Breast epithelium (tissue), 4 donors: ENCODE measurements at regions not wholly inside any gene's neighbourhood (a gene's known extent, or its start where the extent isn't known, plus 50 kb on each side); places are given as distances from the start of the nearest gene placed in this dataset.

Experiments used
- DNase-seq, 2 donors: peaks; one replicate each; pipeline ENCODE4 v3.0.0-alpha.2; 2019; ENCODE audit warnings: low spot score in 2 of 2
- H3K27ac ChIP-seq, 2 donors: fragments of 200-600 bp; sonication (generic) in 1 of 2; one replicate each; pipeline ENCODE4 v1.5.1; 2016 to 2019; ENCODE audit warnings: mild to moderate bottlenecking in 1 of 2
- H3K27me3 ChIP-seq, 2 donors: fragments of 200-600 bp; sonication (generic) in 1 of 2; one replicate each; pipeline versions ENCODE4 v1.5.1 to v1.6.0; 2017 to 2019; ENCODE audit warnings: control low read depth in 1 of 2, mild to moderate bottlenecking in 1 of 2
- H3K36me3 ChIP-seq: fragments of 200-600 bp; one replicate; pipeline ENCODE4 v1.5.1; 2019
- H3K4me1 ChIP-seq, 2 donors: fragments of 200-600 bp; sonication (generic); one replicate each; pipeline ENCODE4 v1.5.1; 2016 to 2019; ENCODE audit warnings: control low read depth in 1 of 2
- H3K4me3 ChIP-seq, 3 donors: fragments of 200-600 bp; sonication (generic); 1 replicate in 2 of 3; 2 replicates in 1 of 3; pipeline ENCODE4 v1.5.1; 2016 to 2019; ENCODE audit warnings: mild to moderate bottlenecking in 3 of 3, moderate library complexity in 2 of 3
- H3K9me3 ChIP-seq, 2 donors: fragments of 200-600 bp; sonication (generic) in 1 of 2; one replicate each; pipeline ENCODE4 v1.5.1; 2016 to 2019; ENCODE audit warnings: control low read depth in 1 of 2
- POLR2A ChIP-seq: fragments of 450-650 bp; IDR thresholded peaks from one replicate; pipeline ENCODE4 v1.6.1; 2016; ENCODE audit warnings: antibody characterized with exemption, mild to moderate bottlenecking, moderate library complexity
- POLR2AphosphoS5 ChIP-seq, 3 donors: sonication (generic); formaldehyde crosslinking; IDR thresholded peaks; one replicate each; pipeline ENCODE4 v1.6.1; 2017; ENCODE audit warnings: antibody characterized with exemption in 3 of 3
- intact Hi-C: fragments of 100-400 bp; cut with DNase I; formaldehyde crosslinking; loops from one replicate; pipeline ENCODE4 v1.15.1; 2023; ENCODE audit warnings: low total_unique reads
- TF ChIP-seq, protein P1 (sequence below), 3 donors: fragments of 450-650 bp; IDR thresholded peaks; one replicate each; pipeline ENCODE4 v1.5.1; 2016 to 2017; ENCODE audit warnings: antibody characterized with exemption in 3 of 3, mild to moderate bottlenecking in 3 of 3, moderate library complexity in 3 of 3

DNA sequence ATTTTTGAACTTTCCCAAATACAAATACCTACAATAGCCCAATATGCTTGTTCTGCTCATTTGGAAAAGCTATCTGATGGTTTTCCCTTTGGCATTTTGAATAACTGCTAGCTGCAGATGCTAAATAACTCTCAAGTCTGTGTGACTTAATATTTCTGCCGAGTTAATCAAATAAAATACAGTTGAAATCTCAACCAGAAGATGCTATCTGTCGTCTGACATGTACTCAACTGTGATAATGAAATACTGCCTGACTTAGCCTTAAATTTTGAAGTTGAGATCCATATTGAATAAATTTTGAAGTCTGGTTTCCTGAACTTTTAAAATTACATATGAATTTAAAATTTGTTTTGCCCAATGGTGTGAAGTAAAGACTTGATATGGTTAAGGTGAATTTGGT lies 204.4 kb upstream of the MEX3C start:
- Histone ChIP-seq H3K36me3 (no peaks in the 10 kb centered on the region), H3K27me3 (no peaks in the 10 kb centered on the region), H3K9me3 (no peaks in the 10 kb centered on the region), H3K4me1 (no peaks in the 10 kb centered on the region), H3K27ac (no peak overlapping the region), H3K4me3 (no peak overlapping the region)
- no peak for TF ChIP-seq POLR2A
- TF ChIP-seq, protein P1, sequence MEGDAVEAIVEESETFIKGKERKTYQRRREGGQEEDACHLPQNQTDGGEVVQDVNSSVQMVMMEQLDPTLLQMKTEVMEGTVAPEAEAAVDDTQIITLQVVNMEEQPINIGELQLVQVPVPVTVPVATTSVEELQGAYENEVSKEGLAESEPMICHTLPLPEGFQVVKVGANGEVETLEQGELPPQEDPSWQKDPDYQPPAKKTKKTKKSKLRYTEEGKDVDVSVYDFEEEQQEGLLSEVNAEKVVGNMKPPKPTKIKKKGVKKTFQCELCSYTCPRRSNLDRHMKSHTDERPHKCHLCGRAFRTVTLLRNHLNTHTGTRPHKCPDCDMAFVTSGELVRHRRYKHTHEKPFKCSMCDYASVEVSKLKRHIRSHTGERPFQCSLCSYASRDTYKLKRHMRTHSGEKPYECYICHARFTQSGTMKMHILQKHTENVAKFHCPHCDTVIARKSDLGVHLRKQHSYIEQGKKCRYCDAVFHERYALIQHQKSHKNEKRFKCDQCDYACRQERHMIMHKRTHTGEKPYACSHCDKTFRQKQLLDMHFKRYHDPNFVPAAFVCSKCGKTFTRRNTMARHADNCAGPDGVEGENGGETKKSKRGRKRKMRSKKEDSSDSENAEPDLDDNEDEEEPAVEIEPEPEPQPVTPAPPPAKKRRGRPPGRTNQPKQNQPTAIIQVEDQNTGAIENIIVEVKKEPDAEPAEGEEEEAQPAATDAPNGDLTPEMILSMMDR (IDR thresholded peaks at IDR 0.05), result no peak
- intact Hi-C loops, result no loop called here
- DNase-seq, result no peak

DNA sequence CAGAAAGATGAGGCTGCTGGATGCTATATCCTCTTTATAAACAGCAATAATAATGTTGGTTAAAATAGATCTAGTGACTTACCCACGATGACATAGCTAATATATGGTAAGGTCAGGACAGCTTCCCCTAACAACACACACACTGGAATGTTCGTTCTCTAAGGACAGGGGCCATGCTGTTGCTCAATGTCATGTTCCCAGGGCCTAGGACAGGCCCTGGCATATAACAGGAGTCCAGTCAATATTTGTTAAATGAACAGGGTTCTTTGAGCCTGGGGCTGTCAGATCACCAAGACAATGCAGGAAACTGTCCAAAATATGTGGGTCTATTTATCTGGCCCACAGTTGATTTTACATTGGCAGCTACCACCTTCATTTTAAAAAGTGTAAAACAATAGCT lies 207.1 kb upstream of the MEX3C start:
- intact Hi-C loops, result no loop called here
- Histone ChIP-seq H3K4me3 (no peak overlapping the region), H3K9me3 (no peaks in the 10 kb centered on the region), H3K4me1 (no peaks in the 10 kb centered on the region), H3K27me3 (no peaks in the 10 kb centered on the region), H3K27ac (no peak overlapping the region), H3K36me3 (no peaks in the 10 kb centered on the region)
- no peak for DNase-seq
- TF ChIP-seq, protein P1 (IDR thresholded peaks at IDR 0.05), result no peak
- TF ChIP-seq POLR2AphosphoS5 (IDR thresholded peaks at IDR 0.05) (no peak), POLR2A (no peak)

DNA sequence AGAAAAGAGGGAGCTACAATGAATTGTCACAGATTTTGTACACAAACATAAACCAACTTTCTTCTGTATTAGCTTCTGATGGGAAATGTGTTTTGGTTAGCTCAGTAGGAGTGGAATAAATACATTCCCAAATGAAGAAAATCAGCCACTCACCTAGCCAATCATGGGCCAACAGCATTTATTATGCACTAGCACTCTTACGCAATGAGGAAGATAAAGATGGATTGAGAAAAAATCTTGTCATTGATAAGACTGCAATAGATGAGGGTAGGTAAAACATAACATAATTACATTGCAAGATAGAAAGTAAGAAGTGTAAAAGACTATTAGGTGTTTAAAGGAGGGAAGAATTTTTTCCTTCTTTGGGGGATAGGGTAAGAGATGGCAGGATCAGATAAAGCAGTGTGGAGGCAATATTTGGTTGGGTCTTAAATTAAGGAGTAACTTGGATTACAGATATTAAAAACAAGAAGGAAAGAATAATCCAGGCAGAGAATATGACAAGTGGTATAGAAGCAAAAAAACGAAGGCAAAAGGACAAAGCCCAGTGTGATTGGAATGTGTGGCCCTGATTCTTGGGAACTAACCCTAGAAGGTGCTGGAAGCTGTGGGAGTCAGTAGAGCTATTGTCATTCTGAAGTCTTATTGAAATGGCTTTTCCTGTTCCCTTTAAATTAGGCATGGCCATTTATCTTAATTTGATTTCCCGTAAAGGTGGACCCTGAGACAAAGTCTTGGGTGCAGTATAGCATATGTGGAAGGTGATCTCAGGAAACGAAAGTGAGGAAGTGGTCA lies 208.4 kb upstream of the MEX3C start:
- TF ChIP-seq POLR2A, result no peak
- no peak overlapping the region for H3K27ac ChIP-seq
- intact Hi-C loops, result no loop called here
- no peaks in the 10 kb centered on the region for H3K36me3 ChIP-seq
- no peak for DNase-seq
- H3K4me1 ChIP-seq, result no peaks in the 10 kb centered on the region
- H3K27me3 ChIP-seq, result no peaks in the 10 kb centered on the region
- no peak overlapping the region for H3K4me3 ChIP-seq
- H3K9me3 ChIP-seq, result no peaks in the 10 kb centered on the region

DNA sequence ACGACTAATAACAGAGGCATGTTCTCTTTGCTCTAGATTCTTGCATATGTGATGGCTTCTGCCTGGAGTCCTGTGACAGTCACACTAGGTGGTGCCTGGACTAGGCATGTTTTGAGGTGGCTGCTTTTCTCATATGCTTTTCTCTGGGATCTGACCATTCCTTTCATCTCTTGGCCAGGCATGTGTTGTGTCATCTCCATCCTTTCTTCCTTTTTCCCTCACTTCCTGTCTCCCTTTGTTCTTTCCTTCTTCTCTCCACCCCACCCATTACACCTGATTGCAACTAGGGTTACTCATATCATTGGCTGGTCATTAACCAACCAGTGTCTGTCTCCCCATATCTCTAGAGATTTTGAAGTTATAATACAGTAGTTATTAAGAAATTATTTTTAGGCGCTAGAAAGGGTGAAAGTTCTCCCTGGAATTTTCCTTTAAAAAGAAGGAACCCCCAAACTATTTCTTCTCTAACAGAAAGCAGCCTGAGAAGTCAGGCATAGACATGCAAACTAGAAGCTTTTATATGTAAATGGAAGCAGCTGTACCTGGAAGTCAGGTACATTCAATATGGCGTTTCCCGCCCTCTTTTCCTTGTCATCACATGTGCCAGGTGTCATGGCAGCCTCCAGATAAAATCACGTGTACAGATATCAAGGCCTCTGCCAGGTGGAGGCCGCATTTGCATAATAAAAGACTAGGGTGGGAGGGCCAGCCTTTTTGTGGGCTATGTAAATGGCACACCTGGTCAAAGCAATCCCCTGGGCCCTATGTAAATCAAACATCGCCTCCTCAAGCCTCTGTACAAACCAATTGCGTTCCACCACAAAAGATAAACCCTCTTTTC lies 220.4 kb upstream of the MEX3C start:
- Histone ChIP-seq H3K36me3 (no peaks in the 10 kb centered on the region), H3K27me3 (no peaks in the 10 kb centered on the region), H3K4me3 (no peak overlapping the region), H3K9me3 (no peaks in the 10 kb centered on the region), H3K4me1 (no peaks in the 10 kb centered on the region), H3K27ac (no peak overlapping the region)
- DNase-seq, result no peak
- TF ChIP-seq POLR2AphosphoS5 (IDR thresholded peaks at IDR 0.05) (no peak), POLR2A (no peak)
- TF ChIP-seq, protein P1 (IDR thresholded peaks at IDR 0.05), result no peak
- intact Hi-C loops, result no loop called here

DNA sequence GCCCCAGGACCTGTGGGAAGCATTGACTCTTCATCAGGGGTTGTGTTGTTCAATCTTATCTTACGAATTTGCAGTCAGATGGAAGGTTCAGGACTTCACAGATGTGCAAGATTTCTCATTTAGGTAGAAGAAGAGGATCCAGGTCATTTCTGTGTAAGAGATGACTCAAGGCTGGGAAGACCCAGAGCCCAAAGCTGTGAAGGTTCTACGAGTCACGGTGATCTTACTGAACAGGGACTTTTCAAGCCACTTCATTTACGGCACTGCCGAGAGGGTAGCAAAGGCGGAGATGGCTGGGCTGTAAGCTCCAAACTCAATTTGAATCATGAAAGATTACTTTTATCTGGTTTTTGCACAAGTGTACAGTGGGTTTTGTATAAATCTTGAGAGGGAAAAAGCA lies 228.0 kb upstream of the MEX3C start:
- DNase-seq, result no peak
- intact Hi-C loops, result no loop called here
- Histone ChIP-seq H3K27ac (no peak overlapping the region), H3K27me3 (no peaks in the 10 kb centered on the region), H3K36me3 (no peaks in the 10 kb centered on the region), H3K9me3 (no peaks in the 10 kb centered on the region), H3K4me3 (no peak overlapping the region), H3K4me1 (no peaks in the 10 kb centered on the region)
- no peak for TF ChIP-seq POLR2A
- TF ChIP-seq, protein P1 (IDR thresholded peaks at IDR 0.05), result no peak
